Type B pancreatic cell (in vitro differentiated cells): ENCODE measurements at regions not wholly inside any gene's neighbourhood (a gene's known extent, or its start where the extent isn't known, plus 50 kb on each side); places are given as distances from the start of the nearest gene placed in this dataset.

ENCODE experiments used
- DNase-seq: peaks from one replicate; pipeline ENCODE4 v3.0.0; 2021; ENCODE audit warnings: mixed read lengths; ENCODE audit not compliant: unreplicated experiment; ENCODE audit errors: extremely low spot score
- H3K27ac Mint-ChIP-seq: 2 replicates; pipeline ENCODE4 v1.8.0; 2021; ENCODE audit warnings: mild to moderate bottlenecking, mixed read lengths
- H3K27me3 Mint-ChIP-seq: 2 replicates; pipeline ENCODE4 v1.8.0; 2021; ENCODE audit warnings: mixed read lengths
- H3K36me3 Mint-ChIP-seq: 2 replicates; pipeline ENCODE4 v1.8.0; 2021; ENCODE audit warnings: mixed read lengths
- H3K4me1 Mint-ChIP-seq: one replicate; pipeline ENCODE4 v1.8.0; 2021; ENCODE audit warnings: mixed read lengths; ENCODE audit not compliant: unreplicated experiment
- H3K4me3 Mint-ChIP-seq: 2 replicates; pipeline ENCODE4 v1.8.0; 2021; ENCODE audit warnings: mild to moderate bottlenecking, mixed read lengths
- H3K9me3 Mint-ChIP-seq: 2 replicates; pipeline ENCODE4 v1.8.0; 2021; ENCODE audit warnings: mixed read lengths
- CTCF ChIP-seq: fragments of 200-600 bp; sonication (generic); conservative IDR thresholded peaks from 2 replicates; pipeline ENCODE4 v1.5.0; 2021; ENCODE audit warnings: antibody characterized with exemption, mild to moderate bottlenecking

GRCh38 chr6:139547804-139548203 is 173.4 kb upstream of the CITED2 start:
- Mint-ChIP-seq H3K27me3 (no peaks in the 10 kb centered on the region), H3K36me3 (no peaks in the 10 kb centered on the region), H3K4me1 (peaks cover 45% of the 10 kb centered on the region), H3K9me3 (peaks cover 3% of the 10 kb centered on the region), H3K27ac (no peak overlapping the region), H3K4me3 (no peak overlapping the region)
- TF ChIP-seq CTCF = no peak
- no peak for DNase-seq

- no peak for DNase-seq
- no peak for TF ChIP-seq CTCF
- Mint-ChIP-seq H3K4me3 (peak overlapping the region; percentile 23), H3K27me3 (no peaks in the 10 kb centered on the region), H3K36me3 (no peaks in the 10 kb centered on the region), H3K9me3 (no peaks in the 10 kb centered on the region), H3K27ac (no peak overlapping the region), H3K4me1 (peaks cover 45% of the 10 kb centered on the region)
Observed at GRCh38 chr6:139547122-139547776, 172.8 kb upstream of the CITED2 start.

GRCh38 chr6:139546106-139546472 is 171.6 kb upstream of the CITED2 start:
- Mint-ChIP-seq H3K4me3 (peak overlapping the region; percentile 35), H3K9me3 (no peaks in the 10 kb centered on the region), H3K4me1 (peaks cover 39% of the 10 kb centered on the region), H3K27me3 (no peaks in the 10 kb centered on the region), H3K36me3 (no peaks in the 10 kb centered on the region), H3K27ac (no peak overlapping the region)
- TF ChIP-seq CTCF = no peak
- no peak for DNase-seq

GRCh38 chr6:139545206-139546105 is 171.0 kb upstream of the CITED2 start:
- H3K27ac Mint-ChIP-seq = peak overlapping the region; percentile 60
- H3K27me3 Mint-ChIP-seq = no peaks in the 10 kb centered on the region
- no peaks in the 10 kb centered on the region for H3K9me3 Mint-ChIP-seq
- no peak for DNase-seq
- no peak for TF ChIP-seq CTCF
- peaks cover 37% of the 10 kb centered on the region for H3K4me1 Mint-ChIP-seq
- peak overlapping the region; percentile 32 for H3K4me3 Mint-ChIP-seq
- H3K36me3 Mint-ChIP-seq = no peaks in the 10 kb centered on the region

- Mint-ChIP-seq H3K36me3 (no peaks in the 10 kb centered on the region), H3K4me3 (no peak overlapping the region), H3K27ac (no peak overlapping the region), H3K27me3 (no peaks in the 10 kb centered on the region), H3K9me3 (no peaks in the 10 kb centered on the region), H3K4me1 (peaks cover 37% of the 10 kb centered on the region)
- TF ChIP-seq CTCF = no peak
- no peak for DNase-seq
Observed at GRCh38 chr6:139544701-139545057, 170.2 kb upstream of the CITED2 start.
